AG10803 (cell line): ENCODE measurements at regions not wholly inside any gene's neighbourhood (a gene's known extent, or its start where the extent isn't known, plus 50 kb on each side); places are given as distances from the start of the nearest gene placed in this dataset.
A peak's percentile ranks its signal among the peaks of the same experiment; 100 is the strongest.

Source experiments
- DNase-seq: peaks from one replicate; pipeline ENCODE4 v3.0.0; 2010; ENCODE audit warnings: low read depth
- H3K4me3 ChIP-seq: 2 replicates; pipeline ENCODE4 v1.5.1; 2011; ENCODE audit warnings: mild to moderate bottlenecking, low read length, control low read depth
- CTCF ChIP-seq: conservative IDR thresholded peaks from 2 replicates; pipeline ENCODE4 v1.5.1; 2011; ENCODE audit warnings: mild to moderate bottlenecking, low read length, control low read depth, inconsistent platforms

GRCh38 chr22:46099740-46100139 lies 50.6 kb upstream of the PPARA start:
- TF ChIP-seq CTCF: peak; percentile 16
- H3K4me3 ChIP-seq: no peak overlapping the region
- DNase-seq: no peak

GRCh38 chr22:46100401-46101105 lies 49.8 kb upstream of the PPARA start:
- no peak for TF ChIP-seq CTCF
- H3K4me3 ChIP-seq: no peak overlapping the region
- DNase-seq: no peak
